HL-60 (cell line): ENCODE measurements at regions not wholly inside any gene's neighbourhood (a gene's known extent, or its start where the extent isn't known, plus 50 kb on each side); places are given as distances from the start of the nearest gene placed in this dataset.

Experiments
- DNase-seq, 2 experiments: peaks; one replicate each; pipeline ENCODE4 v3.0.0-alpha.2; 2010 to 2020; ENCODE audit warnings: low read depth in 1 of 2, low spot score in 1 of 2
- H3K27ac ChIP-seq: fragments of 250-450 bp; sonication (Bioruptor Pico); replicated peaks from 2 replicates; pipeline ENCODE4 v1.5.1; 2020; ENCODE audit warnings: mild to moderate bottlenecking, moderate library complexity
- H3K27me3 ChIP-seq: fragments of 250-450 bp; sonication (Bioruptor Pico); 2 replicates; pipeline ENCODE4 v1.5.1; 2021; ENCODE audit warnings: mild to moderate bottlenecking, moderate library complexity; ENCODE audit not compliant: insufficient read depth, poor library complexity, severe bottlenecking
- H3K4me3 ChIP-seq: replicated peaks from 2 replicates; pipeline ENCODE4 v1.5.1; 2011; ENCODE audit warnings: mild to moderate bottlenecking, control low read depth, low read length; ENCODE audit not compliant: insufficient read depth
- GABPA ChIP-seq: IDR thresholded peaks from 2 replicates; pipeline ENCODE4 v1.6.1; 2012; ENCODE audit warnings: low read depth
- POLR2AphosphoS5 ChIP-seq: IDR thresholded peaks from 2 replicates; pipeline ENCODE4 v1.6.1; 2012; ENCODE audit warnings: low read depth
- SPI1 ChIP-seq: IDR thresholded peaks from 2 replicates; pipeline ENCODE4 v1.6.1; 2012; ENCODE audit warnings: low read depth, mild to moderate bottlenecking, borderline replicate concordance
- TF ChIP-seq, protein P1 (sequence below): IDR thresholded peaks from one replicate; pipeline ENCODE4 v1.5.1; 2011; ENCODE audit warnings: low read length, control low read depth, inconsistent platforms; ENCODE audit not compliant: insufficient read depth
- TF ChIP-seq, protein P2 (sequence below): IDR thresholded peaks from 2 replicates; pipeline ENCODE4 v1.6.1; 2012; ENCODE audit warnings: low read depth; ENCODE audit not compliant: insufficient replicate concordance

- TF ChIP-seq, protein P1, sequence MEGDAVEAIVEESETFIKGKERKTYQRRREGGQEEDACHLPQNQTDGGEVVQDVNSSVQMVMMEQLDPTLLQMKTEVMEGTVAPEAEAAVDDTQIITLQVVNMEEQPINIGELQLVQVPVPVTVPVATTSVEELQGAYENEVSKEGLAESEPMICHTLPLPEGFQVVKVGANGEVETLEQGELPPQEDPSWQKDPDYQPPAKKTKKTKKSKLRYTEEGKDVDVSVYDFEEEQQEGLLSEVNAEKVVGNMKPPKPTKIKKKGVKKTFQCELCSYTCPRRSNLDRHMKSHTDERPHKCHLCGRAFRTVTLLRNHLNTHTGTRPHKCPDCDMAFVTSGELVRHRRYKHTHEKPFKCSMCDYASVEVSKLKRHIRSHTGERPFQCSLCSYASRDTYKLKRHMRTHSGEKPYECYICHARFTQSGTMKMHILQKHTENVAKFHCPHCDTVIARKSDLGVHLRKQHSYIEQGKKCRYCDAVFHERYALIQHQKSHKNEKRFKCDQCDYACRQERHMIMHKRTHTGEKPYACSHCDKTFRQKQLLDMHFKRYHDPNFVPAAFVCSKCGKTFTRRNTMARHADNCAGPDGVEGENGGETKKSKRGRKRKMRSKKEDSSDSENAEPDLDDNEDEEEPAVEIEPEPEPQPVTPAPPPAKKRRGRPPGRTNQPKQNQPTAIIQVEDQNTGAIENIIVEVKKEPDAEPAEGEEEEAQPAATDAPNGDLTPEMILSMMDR = no peak
- TF ChIP-seq, protein P2, sequence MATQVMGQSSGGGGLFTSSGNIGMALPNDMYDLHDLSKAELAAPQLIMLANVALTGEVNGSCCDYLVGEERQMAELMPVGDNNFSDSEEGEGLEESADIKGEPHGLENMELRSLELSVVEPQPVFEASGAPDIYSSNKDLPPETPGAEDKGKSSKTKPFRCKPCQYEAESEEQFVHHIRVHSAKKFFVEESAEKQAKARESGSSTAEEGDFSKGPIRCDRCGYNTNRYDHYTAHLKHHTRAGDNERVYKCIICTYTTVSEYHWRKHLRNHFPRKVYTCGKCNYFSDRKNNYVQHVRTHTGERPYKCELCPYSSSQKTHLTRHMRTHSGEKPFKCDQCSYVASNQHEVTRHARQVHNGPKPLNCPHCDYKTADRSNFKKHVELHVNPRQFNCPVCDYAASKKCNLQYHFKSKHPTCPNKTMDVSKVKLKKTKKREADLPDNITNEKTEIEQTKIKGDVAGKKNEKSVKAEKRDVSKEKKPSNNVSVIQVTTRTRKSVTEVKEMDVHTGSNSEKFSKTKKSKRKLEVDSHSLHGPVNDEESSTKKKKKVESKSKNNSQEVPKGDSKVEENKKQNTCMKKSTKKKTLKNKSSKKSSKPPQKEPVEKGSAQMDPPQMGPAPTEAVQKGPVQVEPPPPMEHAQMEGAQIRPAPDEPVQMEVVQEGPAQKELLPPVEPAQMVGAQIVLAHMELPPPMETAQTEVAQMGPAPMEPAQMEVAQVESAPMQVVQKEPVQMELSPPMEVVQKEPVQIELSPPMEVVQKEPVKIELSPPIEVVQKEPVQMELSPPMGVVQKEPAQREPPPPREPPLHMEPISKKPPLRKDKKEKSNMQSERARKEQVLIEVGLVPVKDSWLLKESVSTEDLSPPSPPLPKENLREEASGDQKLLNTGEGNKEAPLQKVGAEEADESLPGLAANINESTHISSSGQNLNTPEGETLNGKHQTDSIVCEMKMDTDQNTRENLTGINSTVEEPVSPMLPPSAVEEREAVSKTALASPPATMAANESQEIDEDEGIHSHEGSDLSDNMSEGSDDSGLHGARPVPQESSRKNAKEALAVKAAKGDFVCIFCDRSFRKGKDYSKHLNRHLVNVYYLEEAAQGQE = no peak
- TF ChIP-seq POLR2AphosphoS5 (no peak), GABPA (no peak), SPI1 (no peak)
- Histone ChIP-seq H3K27ac (no peak overlapping the region), H3K4me3 (no peak overlapping the region), H3K27me3 (no peaks in the 10 kb centered on the region)
- no peak for DNase-seq
These were observed 271.3 kb downstream of the ZSWIM6 start for GRCh38 chr5:61603211-61603908.

- TF ChIP-seq GABPA = no peak
- Histone ChIP-seq H3K27me3 (no peaks in the 10 kb centered on the region), H3K27ac (no peak overlapping the region), H3K4me3 (no peak overlapping the region)
- no peak for DNase-seq
These were observed 272.3 kb downstream of the ZSWIM6 start for GRCh38 chr5:61604076-61605025.

GRCh38 chr5:61609840-61610677 lies 278.0 kb downstream of the ZSWIM6 start:
- no peak for DNase-seq
- Histone ChIP-seq H3K27ac (no peak overlapping the region), H3K4me3 (no peak overlapping the region), H3K27me3 (no peaks in the 10 kb centered on the region)
- TF ChIP-seq POLR2AphosphoS5 = no peak
- TF ChIP-seq, protein P2 = no peak
- TF ChIP-seq SPI1 = no peak
- no peak for TF ChIP-seq GABPA
- TF ChIP-seq, protein P1 = no peak

DNA sequence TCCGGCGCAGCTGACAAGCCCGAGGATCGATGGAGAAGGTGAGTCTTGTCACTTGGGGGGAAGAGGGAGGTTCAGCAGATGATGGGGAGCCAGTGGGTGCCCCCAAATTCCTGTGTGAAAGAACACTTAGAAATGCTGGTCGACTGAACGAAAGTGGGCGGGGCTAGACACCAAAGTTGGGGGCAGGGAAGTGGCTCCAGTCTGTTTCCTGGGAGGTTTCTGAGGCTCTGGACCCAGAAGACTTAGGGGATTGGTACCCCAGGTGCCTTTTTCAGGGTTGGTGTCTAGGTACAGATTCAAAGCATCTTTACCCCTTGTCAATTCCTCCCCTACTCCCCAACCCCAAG lies 278.6 kb downstream of the ZSWIM6 start:
- TF ChIP-seq, protein P2 = no peak
- H3K27me3 ChIP-seq = no peaks in the 10 kb centered on the region
- no peak overlapping the region for H3K4me3 ChIP-seq
- H3K27ac ChIP-seq = no peak overlapping the region
- DNase-seq = no peak
